TTC549 (cell line): ENCODE measurements at regions not wholly inside any gene's neighbourhood (a gene's known extent, or its start where the extent isn't known, plus 50 kb on each side); places are given as distances from the start of the nearest gene placed in this dataset.

Experiments used
- FAIRE-seq: peaks from 2 replicates; lab custom pipeline; 2012; peaks lifted over from hg19 to GRCh38; lab: Jason Lieb, UNC

- no peak for FAIRE-seq
Measured at GRCh38 chr13:106927421-106927820, 359.5 kb upstream of the ARGLU1 start.

- no peak for FAIRE-seq
Measured at GRCh38 chr13:106922384-106922783, 354.4 kb upstream of the ARGLU1 start.

- no peak for FAIRE-seq
Measured at GRCh38 chr13:106919638-106920037, 351.7 kb upstream of the ARGLU1 start.

- no peak for FAIRE-seq
Measured at GRCh38 chr13:106919133-106919532, 351.2 kb upstream of the ARGLU1 start.

- FAIRE-seq, result no peak
Measured at GRCh38 chr13:106918557-106918860, 350.6 kb upstream of the ARGLU1 start.

- FAIRE-seq, result no peak
Measured at GRCh38 chr13:106917673-106918556, 350.0 kb upstream of the ARGLU1 start.

GRCh38 chr13:106917024-106917571 is 349.2 kb upstream of the ARGLU1 start:
- no peak for FAIRE-seq

- FAIRE-seq, result no peak
Measured at GRCh38 chr13:106916329-106916976, 348.5 kb upstream of the ARGLU1 start.

GRCh38 chr13:106915146-106915545 is 347.2 kb upstream of the ARGLU1 start:
- no peak for FAIRE-seq

- FAIRE-seq, result no peak
Measured at GRCh38 chr13:106911627-106912026, 343.7 kb upstream of the ARGLU1 start.

GRCh38 chr13:106911020-106911419 is 343.1 kb upstream of the ARGLU1 start:
- FAIRE-seq, result no peak

GRCh38 chr13:106906426-106906996 is 338.6 kb upstream of the ARGLU1 start:
- FAIRE-seq, result no peak

- no peak for FAIRE-seq
Measured at GRCh38 chr13:106905380-106906162, 337.6 kb upstream of the ARGLU1 start.

GRCh38 chr13:106899442-106899841 is 331.5 kb upstream of the ARGLU1 start:
- FAIRE-seq, result no peak

- no peak for FAIRE-seq
Measured at GRCh38 chr13:106898231-106898630, 330.3 kb upstream of the ARGLU1 start.

GRCh38 chr13:106888148-106888547 is 320.2 kb upstream of the ARGLU1 start:
- FAIRE-seq, result no peak

- no peak for FAIRE-seq
Measured at GRCh38 chr13:106887686-106888085, 319.7 kb upstream of the ARGLU1 start.

- no peak for FAIRE-seq
Measured at GRCh38 chr13:106883976-106884375, 316.0 kb upstream of the ARGLU1 start.

GRCh38 chr13:106882246-106882645 is 314.3 kb upstream of the ARGLU1 start:
- no peak for FAIRE-seq

GRCh38 chr13:106879806-106880205 is 311.9 kb upstream of the ARGLU1 start:
- FAIRE-seq, result no peak

GRCh38 chr13:106874323-106874722 is 306.4 kb upstream of the ARGLU1 start:
- no peak for FAIRE-seq

GRCh38 chr13:106873810-106874209 is 305.9 kb upstream of the ARGLU1 start:
- no peak for FAIRE-seq
